A673 (cell line): ENCODE measurements at regions not wholly inside any gene's neighbourhood (a gene's known extent, or its start where the extent isn't known, plus 50 kb on each side); places are given as distances from the start of the nearest gene placed in this dataset.

Experiments used
- BruUV-seq: library from RNA; stranded (reverse); fragments of 400-500 nt; replicated peaks from 2 replicates; lab custom pipeline; 2021; lab: Mats Ljungman, UMichigan
- CTCF ChIA-PET: fragments of 300-600 bp; sonication (Branson Sonifier 250); formaldehyde crosslinking; loops from one replicate; lab custom pipeline; 2022; ENCODE audit warnings: antibody characterized with exemption; lab: Charles Lee
- POLR2A ChIA-PET: fragments of 300-600 bp; sonication (Branson Sonifier 250); formaldehyde crosslinking; loops from one replicate; lab custom pipeline; 2022; ENCODE audit warnings: antibody characterized with exemption; ENCODE audit not compliant: low non-redundant PET; lab: Charles Lee
- DNase-seq: peaks from one replicate; pipeline ENCODE4 v3.0.0-alpha.2; 2015; ENCODE audit warnings: low spot score
- H3K27ac ChIP-seq: fragments of 200-600 bp; sonication (generic); 2 replicates; pipeline ENCODE4 v1.5.1; 2016; ENCODE audit warnings: mixed run types, low read depth, mild to moderate bottlenecking, mixed read lengths, antibody characterized with exemption, low read length; ENCODE audit not compliant: poor library complexity, severe bottlenecking
- H3K27me3 ChIP-seq: fragments of 200-600 bp; sonication (generic); replicated peaks from 2 replicates; pipeline ENCODE4 v1.6.1; 2017; ENCODE audit warnings: mixed run types, low read depth, mild to moderate bottlenecking, mixed read lengths, antibody characterized with exemption, low read length; ENCODE audit not compliant: insufficient read depth, poor library complexity
- H3K36me3 ChIP-seq: fragments of 200-600 bp; sonication (generic); 2 replicates; pipeline ENCODE4 v1.6.1; 2016; ENCODE audit warnings: mixed run types, mild to moderate bottlenecking, mixed read lengths, antibody characterized with exemption, low read length; ENCODE audit not compliant: insufficient read depth, poor library complexity, severe bottlenecking
- H3K4me1 ChIP-seq: fragments of 200-600 bp; sonication (generic); 2 replicates; pipeline ENCODE4 v1.6.1; 2017; ENCODE audit warnings: mixed run types, mild to moderate bottlenecking, mixed read lengths, antibody characterized with exemption, low read length; ENCODE audit not compliant: insufficient read depth, poor library complexity, severe bottlenecking
- H3K4me3 ChIP-seq: fragments of 200-600 bp; sonication (generic); 2 replicates; pipeline ENCODE4 v1.5.1; 2016; ENCODE audit warnings: low read depth, mixed run types, mild to moderate bottlenecking, mixed read lengths, low read length; ENCODE audit not compliant: poor library complexity, severe bottlenecking
- H3K9me3 ChIP-seq: fragments of 200-600 bp; sonication (generic); 2 replicates; pipeline ENCODE4 v1.6.1; 2016; ENCODE audit warnings: mixed run types, low read depth, mild to moderate bottlenecking, mixed read lengths, antibody characterized with exemption, low read length; ENCODE audit not compliant: poor library complexity, severe bottlenecking
- CTCF ChIP-seq: fragments of 300-800, 200-600 bp; sonication (generic); conservative IDR thresholded peaks from 2 replicates; pipeline ENCODE4 v1.5.1; 2017; ENCODE audit warnings: low read depth, mild to moderate bottlenecking, antibody characterized with exemption, low read length, moderate library complexity, mixed read lengths
- EZH2 ChIP-seq: fragments of 200-600 bp; sonication (generic); IDR thresholded peaks from 2 replicates; pipeline ENCODE4 v1.6.1; 2017; ENCODE audit warnings: borderline replicate concordance, low read depth, mild to moderate bottlenecking, mixed read lengths, antibody characterized with exemption, low read length; ENCODE audit not compliant: poor library complexity, severe bottlenecking
- intact Hi-C: fragments of 100-400 bp; cut with micrococcal nuclease; formaldehyde crosslinking; loops from one replicate; pipeline ENCODE4 v1.10.0; 2022; ENCODE audit not compliant: unreplicated experiment

GRCh38 chr10:3931224-3931623, 146.2 kb upstream of the KLF6 start:
- no peak for DNase-seq
- H3K4me1 ChIP-seq = no peaks in the 10 kb centered on the region
- CTCF ChIA-PET = no interaction called here
- TF ChIP-seq CTCF = no peak
- no peak for TF ChIP-seq EZH2
- H3K27me3 ChIP-seq = no peaks in the 10 kb centered on the region
- no peak overlapping the region for H3K4me3 ChIP-seq
- H3K36me3 ChIP-seq = no peaks in the 10 kb centered on the region
- BruUV-seq = no TSS peak
- H3K27ac ChIP-seq = no peak overlapping the region
- intact Hi-C loops = no loop called here
- POLR2A ChIA-PET = no interaction called here
- H3K9me3 ChIP-seq = no peaks in the 10 kb centered on the region

- no peak for DNase-seq
- ChIA-PET POLR2A (no interaction called here), CTCF (no interaction called here)
- Histone ChIP-seq H3K36me3 (no peaks in the 10 kb centered on the region), H3K27me3 (no peaks in the 10 kb centered on the region), H3K4me1 (no peaks in the 10 kb centered on the region), H3K4me3 (no peak overlapping the region), H3K9me3 (no peaks in the 10 kb centered on the region), H3K27ac (no peak overlapping the region)
- no TSS peak for BruUV-seq
- intact Hi-C loops = no loop called here
- TF ChIP-seq EZH2 (no peak), CTCF (no peak)
Observed at GRCh38 chr10:3928569-3928968, 143.6 kb upstream of the KLF6 start.

GRCh38 chr10:3928078-3928477, 143.1 kb upstream of the KLF6 start:
- Histone ChIP-seq H3K9me3 (no peaks in the 10 kb centered on the region), H3K4me1 (no peaks in the 10 kb centered on the region), H3K27me3 (no peaks in the 10 kb centered on the region), H3K4me3 (no peak overlapping the region), H3K27ac (no peak overlapping the region), H3K36me3 (no peaks in the 10 kb centered on the region)
- ChIA-PET CTCF (no interaction called here), POLR2A (no interaction called here)
- BruUV-seq = no TSS peak
- intact Hi-C loops = no loop called here
- TF ChIP-seq EZH2 (no peak), CTCF (no peak)
- no peak for DNase-seq
